GM23338 (cell line): ENCODE measurements at regions not wholly inside any gene's neighbourhood (a gene's known extent, or its start where the extent isn't known, plus 50 kb on each side); places are given as distances from the start of the nearest gene placed in this dataset.

ENCODE experiments used
- ATAC-seq: fragments of 200-7000 bp; cut with Tn5 transposase; 3 replicates; pipeline ENCODE4 v1.9.1; 2020
- DNase-seq: peaks from one replicate; pipeline ENCODE4 v3.0.0-alpha.2; 2015; ENCODE audit warnings: low spot score
- H2AFZ ChIP-seq: fragments of 200-600 bp; sonication (generic); 2 replicates; pipeline ENCODE4 v1.8.0; 2016; ENCODE audit warnings: antibody characterized with exemption, mild to moderate bottlenecking, moderate library complexity
- H3F3A ChIP-seq: fragments of 200-600 bp; sonication (generic); replicated peaks from 2 replicates; pipeline ENCODE4 v1.8.0; 2017; ENCODE audit warnings: antibody characterized with exemption, mixed run types, low read depth
- H3K27ac ChIP-seq: fragments of 200-600 bp; sonication (generic); 2 replicates; pipeline ENCODE4 v1.6.1; 2016; ENCODE audit warnings: low read depth
- H3K27me3 ChIP-seq: fragments of 200-600 bp; sonication (generic); 2 replicates; pipeline ENCODE4 v1.8.0; 2016; ENCODE audit warnings: mild to moderate bottlenecking, mixed run types, moderate library complexity; ENCODE audit not compliant: insufficient read depth
- H3K36me3 ChIP-seq: fragments of 200-600 bp; sonication (generic); 2 replicates; pipeline ENCODE4 v1.8.0; 2016; ENCODE audit warnings: mild to moderate bottlenecking; ENCODE audit not compliant: insufficient read depth
- H3K4me1 ChIP-seq: fragments of 200-600 bp; sonication (generic); 2 replicates; pipeline ENCODE4 v1.8.0; 2016; ENCODE audit warnings: mild to moderate bottlenecking, moderate library complexity; ENCODE audit not compliant: insufficient read depth
- H3K4me2 ChIP-seq: fragments of 200-600 bp; sonication (generic); 2 replicates; pipeline ENCODE4 v1.7.1; 2017; ENCODE audit warnings: mixed run types
- H3K4me3 ChIP-seq: fragments of 200-600 bp; sonication (generic); 2 replicates; pipeline ENCODE4 v1.6.1; 2016; ENCODE audit warnings: mixed run types
- H3K79me2 ChIP-seq: fragments of 200-600 bp; sonication (generic); replicated peaks from 2 replicates; pipeline ENCODE4 v1.8.0; 2017; ENCODE audit warnings: mild to moderate bottlenecking; ENCODE audit not compliant: insufficient read depth
- H3K9me2 ChIP-seq: fragments of 200-600 bp; sonication (generic); 2 replicates; pipeline ENCODE4 v1.8.0; 2017; ENCODE audit not compliant: insufficient read depth
- H4K20me1 ChIP-seq: fragments of 200-600 bp; sonication (generic); replicated peaks from 2 replicates; pipeline ENCODE4 v1.8.0; 2017; ENCODE audit warnings: mild to moderate bottlenecking; ENCODE audit not compliant: insufficient read depth
- H3K27ac Mint-ChIP-seq: 2 replicates; pipeline ENCODE4 v1.8.0; 2020; ENCODE audit warnings: inconsistent platforms, mild to moderate bottlenecking, moderate library complexity, mixed read lengths
- H3K27me3 Mint-ChIP-seq: 3 replicates; pipeline ENCODE4 v1.8.0; 2022; ENCODE audit warnings: low read depth, mild to moderate bottlenecking, moderate library complexity, mixed read lengths, inconsistent platforms; ENCODE audit not compliant: insufficient read depth, poor library complexity
- H3K36me3 Mint-ChIP-seq: 3 replicates; pipeline ENCODE4 v1.8.0; 2021; ENCODE audit warnings: low read depth, mild to moderate bottlenecking, inconsistent platforms, moderate library complexity, mixed read lengths
- H3K4me1 Mint-ChIP-seq: 3 replicates; pipeline ENCODE4 v1.8.0; 2020; ENCODE audit warnings: mild to moderate bottlenecking, inconsistent platforms, mixed read lengths
- H3K4me3 Mint-ChIP-seq: 3 replicates; pipeline ENCODE4 v1.8.0; 2021; ENCODE audit warnings: moderate library complexity, mild to moderate bottlenecking, inconsistent platforms, mixed read lengths
- H3K9me3 Mint-ChIP-seq: 3 replicates; pipeline ENCODE4 v1.8.0; 2020; ENCODE audit warnings: moderate library complexity, mild to moderate bottlenecking, inconsistent platforms, mixed read lengths
- ETS1 ChIP-seq: IDR thresholded peaks from 2 replicates; pipeline ENCODE4 v1.6.1; 2016; ENCODE audit warnings: antibody characterized with exemption
- EZH2 ChIP-seq: fragments of 200-600 bp; sonication (generic); IDR thresholded peaks from one replicate; pipeline ENCODE4 v1.8.0; 2017; ENCODE audit warnings: antibody characterized with exemption, mild to moderate bottlenecking, low read depth; ENCODE audit not compliant: unreplicated experiment
- EZH2phosphoT487 ChIP-seq: fragments of 200-600 bp; sonication (generic); IDR thresholded peaks from one replicate; pipeline ENCODE4 v1.8.1; 2018; ENCODE audit warnings: antibody characterized with exemption; ENCODE audit not compliant: unreplicated experiment
- NANOG ChIP-seq: IDR thresholded peaks from 2 replicates; pipeline ENCODE4 v1.6.1; 2016; ENCODE audit warnings: antibody characterized with exemption, borderline replicate concordance
- STAT1 ChIP-seq: IDR thresholded peaks from one replicate; pipeline ENCODE4 v1.6.1; 2016; ENCODE audit warnings: antibody characterized with exemption; ENCODE audit not compliant: unreplicated experiment
- ZNF114 ChIP-seq: fragments of 250-450 bp; sonication (Bioruptor Pico); IDR thresholded peaks from 2 replicates; pipeline ENCODE4 v1.5.0; 2020; ENCODE audit warnings: mild to moderate bottlenecking, moderate library complexity
- ZNF331 ChIP-seq: fragments of 250-450 bp; sonication (Bioruptor Pico); IDR thresholded peaks from 2 replicates; pipeline ENCODE4 v1.5.0; 2020; ENCODE audit warnings: low read depth, mild to moderate bottlenecking, moderate library complexity
- ZNF462 ChIP-seq: fragments of 250-450 bp; sonication (Bioruptor Pico); IDR thresholded peaks from 2 replicates; pipeline ENCODE4 v1.5.0; 2020; ENCODE audit warnings: mild to moderate bottlenecking, moderate library complexity

DNA sequence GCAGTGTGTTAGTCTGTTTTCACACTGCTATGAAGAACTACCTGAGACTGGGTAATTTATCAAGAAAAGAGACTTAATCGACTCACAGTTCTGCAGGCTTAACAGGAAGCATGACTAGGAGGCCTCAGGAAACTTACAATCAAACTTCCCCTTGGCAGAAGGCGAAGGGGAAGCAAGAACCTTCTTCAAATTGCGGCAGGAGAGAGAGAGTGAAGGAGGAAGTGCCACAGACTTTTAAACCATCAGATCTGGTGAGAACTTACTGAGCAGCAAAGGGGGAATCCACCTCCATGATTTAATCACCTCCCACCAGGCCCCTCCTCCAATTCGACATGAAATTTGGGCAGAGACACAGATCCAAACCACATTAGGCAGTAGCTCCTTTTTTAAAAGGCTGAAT lies 59.2 kb upstream of the LEF1 start (continued):
- no peak for TF ChIP-seq ZNF462 (CRISPR knock-in tag)

DNA sequence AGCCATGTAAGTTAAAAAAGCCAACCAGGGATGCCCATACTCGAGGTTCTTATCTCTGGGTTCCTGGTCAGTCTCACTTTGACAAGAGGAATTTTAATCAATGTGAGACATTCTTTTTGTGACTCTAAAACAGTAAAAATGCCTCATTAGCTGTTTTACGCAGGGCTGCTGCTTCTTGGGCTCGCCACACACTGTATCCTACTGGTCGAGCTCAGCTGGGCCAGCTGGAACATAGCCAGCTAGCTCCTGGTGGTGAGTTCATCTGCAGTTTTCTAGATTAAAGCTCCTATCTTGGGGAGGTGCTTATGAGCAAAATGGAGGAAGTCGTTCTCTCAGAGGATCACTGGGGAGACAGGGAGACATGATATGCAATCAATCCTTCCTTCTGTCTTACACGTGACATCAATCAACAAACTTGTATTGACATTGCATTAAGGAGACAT lies 55.9 kb upstream of the LEF1 start:
- H3K36me3 ChIP-seq = no peaks in the 10 kb centered on the region
- H3K4me3 Mint-ChIP-seq = no peak overlapping the region
- DNase-seq = no peak
- no peaks in the 10 kb centered on the region for H4K20me1 ChIP-seq
- no peak for TF ChIP-seq ETS1
- no peak for TF ChIP-seq NANOG
- no peak for TF ChIP-seq ZNF331 (CRISPR knock-in tag)
- no peak for TF ChIP-seq EZH2phosphoT487
- no peak for TF ChIP-seq STAT1
- TF ChIP-seq ZNF114 (CRISPR knock-in tag) = no peak
- TF ChIP-seq EZH2 = no peak
- H3K9me3 Mint-ChIP-seq = no peaks in the 10 kb centered on the region
- H3K79me2 ChIP-seq = no peaks in the 10 kb centered on the region
- 0 out of 3 replicates have a peak, but pooled peaks have one; percentile 24 for ATAC-seq
- H3K36me3 Mint-ChIP-seq = no peaks in the 10 kb centered on the region
- H3K27ac Mint-ChIP-seq = no peak overlapping the region
- no peak overlapping the region for H2AFZ ChIP-seq
- no peaks in the 10 kb centered on the region for H3K27me3 Mint-ChIP-seq
- no peak overlapping the region for H3K27ac ChIP-seq
- H3K9me2 ChIP-seq = no peaks in the 10 kb centered on the region
- no peaks in the 10 kb centered on the region for H3F3A ChIP-seq
- no peaks in the 10 kb centered on the region for H3K27me3 ChIP-seq
- no peak overlapping the region for H3K4me2 ChIP-seq
- H3K4me1 Mint-ChIP-seq = peaks cover 3% of the 10 kb centered on the region; the same call in 1 of the 3 replicates
- H3K4me1 ChIP-seq = no peaks in the 10 kb centered on the region
- H3K4me3 ChIP-seq = no peak overlapping the region
